ENCODE measurements at regions not wholly inside any gene's neighbourhood (a gene's known extent, or its start where the extent isn't known, plus 50 kb on each side); places are given as distances from the start of the nearest gene placed in this dataset.

DNA sequence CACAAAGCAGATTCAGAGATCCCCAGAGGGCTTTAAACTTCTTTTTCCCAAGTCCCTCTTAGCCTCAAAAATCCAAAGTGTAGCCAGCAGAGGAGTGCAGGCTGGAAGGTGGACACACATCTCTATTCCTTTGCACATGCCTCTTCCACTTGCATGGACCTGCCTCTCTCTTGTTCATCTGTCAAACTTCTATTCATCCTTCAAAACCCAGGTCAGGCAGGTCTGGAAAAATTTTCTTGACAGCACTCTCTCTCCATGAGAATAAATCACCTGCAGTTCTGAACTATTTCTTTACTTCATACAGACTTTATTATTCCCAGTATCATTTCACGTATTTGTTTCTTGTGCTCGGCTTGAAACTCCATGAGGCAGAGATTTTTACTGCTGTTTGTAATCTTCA lies 127.5 kb downstream of the SS18 start:
- no peak for DNase-seq (ENCODE audit: low spot score)

DNA sequence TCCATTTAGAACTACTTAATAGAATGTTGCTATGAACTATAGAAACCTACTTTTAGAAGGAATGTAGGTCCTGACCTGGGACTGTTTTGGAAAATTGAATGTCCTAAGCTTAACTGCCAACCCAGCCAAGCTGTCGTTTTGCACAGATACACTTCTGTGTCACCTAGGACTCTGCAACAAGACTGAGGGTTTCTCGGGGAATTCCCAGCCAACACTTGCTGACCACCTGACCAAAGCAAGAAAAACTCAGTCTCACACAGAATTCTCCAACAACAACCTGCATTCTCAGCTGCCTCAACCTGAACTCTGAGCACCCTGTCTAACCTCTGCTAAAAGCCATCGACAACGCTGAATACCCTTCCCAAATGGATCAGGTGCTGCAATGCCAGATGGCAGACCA lies 128.2 kb downstream of the SS18 start:
- no peak for DNase-seq (ENCODE audit: low spot score)

DNA sequence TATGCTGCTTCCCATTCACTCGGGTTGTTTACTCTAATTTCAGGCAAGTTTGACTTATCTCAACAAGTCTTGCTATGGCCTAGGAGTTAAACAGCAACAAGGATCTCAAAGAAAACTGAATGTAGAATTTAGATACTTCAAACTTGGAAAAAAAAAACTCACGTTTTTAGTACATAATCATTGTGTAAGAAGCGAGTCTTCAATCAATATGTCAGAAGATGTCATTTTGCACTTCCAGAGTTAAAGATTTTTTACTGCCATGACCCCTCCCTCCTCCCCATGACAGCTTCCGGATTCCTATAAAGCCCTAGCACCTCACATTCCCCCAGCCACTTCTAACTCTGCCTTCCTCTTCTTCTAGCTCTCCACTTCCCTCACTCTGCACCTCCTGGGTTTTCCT lies 133.4 kb downstream of the SS18 start:
- DNase-seq (ENCODE audit: low spot score), result no peak

DNA sequence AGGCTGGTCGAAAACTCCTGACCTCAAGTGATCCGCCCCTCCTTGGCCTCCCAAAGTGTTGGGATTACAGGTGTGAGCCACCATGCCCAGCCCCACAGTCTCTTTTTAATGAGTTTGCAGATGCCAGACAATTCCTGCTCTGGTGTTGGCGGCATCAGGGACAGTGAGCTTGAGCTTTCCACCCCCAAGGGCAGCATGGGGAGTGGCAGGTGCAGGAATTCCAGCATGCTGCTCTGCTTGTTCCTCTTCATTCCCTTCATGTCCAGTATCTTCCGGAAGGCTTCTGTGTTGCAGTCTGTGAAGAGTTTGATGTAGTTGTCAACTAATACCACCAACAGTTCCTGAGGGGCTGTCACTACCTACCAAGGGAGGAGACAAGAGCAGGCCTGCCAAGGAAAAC lies 137.3 kb downstream of the SS18 start:
- no peak for DNase-seq (ENCODE audit: low spot score)

DNA sequence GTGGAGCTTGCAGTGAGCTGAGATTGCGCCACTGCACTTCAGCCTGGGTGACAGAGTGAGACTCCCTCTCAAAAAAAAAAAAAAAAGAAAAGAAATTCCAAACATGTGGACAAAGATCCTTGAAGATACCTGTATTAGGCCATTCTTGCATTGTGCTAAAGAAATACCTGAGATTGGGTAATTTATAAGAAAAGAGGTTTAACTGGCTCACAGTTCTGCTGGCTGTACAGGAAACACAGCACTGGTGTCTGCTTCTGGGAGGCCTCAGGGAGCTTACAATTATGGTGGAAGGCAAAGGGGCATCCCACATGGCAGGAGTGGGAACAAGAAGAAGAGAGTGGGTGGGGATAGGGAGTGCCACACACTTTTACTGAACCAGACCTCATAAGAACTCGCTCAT lies 140.1 kb downstream of the SS18 start:
- DNase-seq (ENCODE audit: low spot score), result no peak

DNA sequence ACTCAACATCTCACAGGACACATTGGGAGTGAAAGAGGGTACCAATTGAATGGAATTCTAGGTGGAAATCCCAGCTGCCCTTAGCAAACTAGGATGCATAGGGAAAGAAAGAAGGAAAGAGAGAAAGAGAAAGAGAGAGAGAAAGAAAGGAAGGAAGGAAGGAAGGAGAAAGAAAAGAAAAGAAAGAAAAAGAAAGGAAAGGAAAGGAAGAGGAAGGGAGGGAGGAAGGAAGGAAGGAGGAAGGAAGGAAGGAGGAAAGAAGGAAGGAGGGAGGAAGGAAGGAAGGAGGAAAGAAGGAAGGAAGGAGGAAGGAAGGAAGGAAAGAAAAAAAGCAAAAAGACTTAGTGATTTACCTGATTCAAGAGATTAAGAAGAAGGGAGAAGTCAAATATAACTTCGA lies 143.9 kb downstream of the SS18 start:
- DNase-seq (ENCODE audit: low spot score), result no peak

DNA sequence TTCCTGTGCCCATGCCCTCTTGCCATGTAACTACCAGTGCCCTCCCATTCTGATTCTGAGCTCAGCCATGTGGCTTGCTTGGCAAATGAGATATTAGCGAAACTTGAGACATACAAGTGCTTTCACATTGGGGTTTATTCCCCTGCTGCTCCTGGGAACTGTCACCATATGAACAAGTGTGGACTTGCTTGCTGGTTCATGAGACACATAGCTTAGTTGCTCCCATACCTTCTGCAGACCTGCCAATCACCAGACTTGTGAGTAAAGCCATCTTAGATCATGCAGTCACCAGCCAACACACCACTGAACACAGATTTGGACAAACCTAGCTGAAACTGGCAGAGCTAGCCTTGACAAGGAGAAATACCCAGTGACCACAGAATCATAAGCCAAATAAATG lies 155.1 kb downstream of the SS18 start:
- DNase-seq (ENCODE audit: low spot score), result no peak

DNA sequence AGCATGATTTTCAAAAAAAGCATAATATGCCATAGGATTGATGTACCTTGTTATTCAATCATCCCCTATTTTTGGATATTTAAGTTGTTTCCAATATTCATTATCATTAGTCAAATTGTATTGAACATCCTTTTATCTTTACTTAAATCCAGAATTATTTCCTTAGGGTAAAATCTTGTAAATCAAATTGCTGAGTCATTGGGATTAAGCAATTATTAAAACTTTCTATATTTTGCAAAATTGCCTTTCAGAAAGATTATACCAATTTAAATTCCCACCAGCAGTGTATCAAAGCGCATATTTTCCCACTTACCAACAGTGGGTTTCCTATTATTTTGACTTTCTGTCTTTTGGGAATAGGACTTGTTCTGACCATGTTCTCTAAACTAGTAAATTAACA lies 159.3 kb downstream of the SS18 start:
- no peak for DNase-seq (ENCODE audit: low spot score)

DNA sequence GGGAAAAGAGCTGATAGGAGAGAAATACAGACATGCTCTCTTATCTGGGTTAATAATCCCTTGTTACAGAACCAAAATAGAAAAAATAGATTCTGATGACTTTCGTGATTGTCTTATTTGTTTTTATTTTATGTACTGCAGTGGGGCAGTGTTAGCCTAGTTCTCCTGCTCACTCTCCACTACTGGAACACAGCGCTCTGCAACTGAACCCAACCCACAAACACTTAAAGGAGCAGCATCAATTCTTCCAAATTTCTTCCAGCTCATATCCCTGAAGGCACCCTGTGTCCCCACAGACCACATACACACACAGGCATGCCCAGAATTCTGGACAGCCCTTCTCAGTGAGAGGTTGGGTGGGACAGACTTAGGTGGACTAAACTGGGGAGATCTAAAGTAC lies 160.6 kb downstream of the SS18 start:
- no peak for DNase-seq (ENCODE audit: low spot score)

DNA sequence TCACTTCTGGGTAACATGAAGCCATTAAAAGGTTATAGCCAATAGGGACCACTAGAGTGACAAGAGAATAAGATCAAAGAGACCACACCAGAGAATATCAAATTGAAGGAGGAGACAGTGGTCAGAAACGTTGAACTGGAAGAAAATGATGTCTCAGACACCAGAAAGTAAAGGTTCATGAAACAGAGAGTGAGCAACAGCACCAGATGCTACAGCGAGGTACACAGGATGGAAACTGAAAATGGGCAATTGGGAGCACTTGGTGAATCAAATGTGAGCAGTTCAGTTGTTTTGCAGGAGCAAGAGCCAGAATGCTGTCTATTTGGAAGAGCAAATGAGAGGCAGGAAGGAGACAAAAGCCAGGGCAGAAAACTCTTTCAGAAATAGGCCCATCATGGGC lies 162.6 kb downstream of the SS18 start:
- DNase-seq (ENCODE audit: low spot score), result no peak

DNA sequence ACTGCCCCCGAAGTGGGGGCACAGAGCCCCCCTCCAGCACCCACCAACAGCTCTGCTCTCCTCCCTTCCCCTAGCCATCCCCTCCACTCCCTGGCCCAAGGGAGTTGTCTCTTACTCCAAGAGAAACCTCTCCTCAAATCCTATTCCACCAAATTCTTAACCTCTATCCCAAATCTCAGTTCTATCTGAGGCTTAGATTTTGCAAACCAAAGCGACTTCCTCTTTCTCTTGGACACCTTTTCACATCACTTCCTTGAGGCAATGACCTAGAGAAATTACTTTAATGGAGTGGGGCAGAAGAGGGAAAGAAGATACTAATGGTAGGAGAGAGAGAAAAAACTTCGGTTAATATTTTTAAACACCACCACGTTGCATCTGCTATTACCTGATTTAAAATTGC lies 167.2 kb downstream of the SS18 start:
- no peak for DNase-seq (ENCODE audit: low spot score)

DNA sequence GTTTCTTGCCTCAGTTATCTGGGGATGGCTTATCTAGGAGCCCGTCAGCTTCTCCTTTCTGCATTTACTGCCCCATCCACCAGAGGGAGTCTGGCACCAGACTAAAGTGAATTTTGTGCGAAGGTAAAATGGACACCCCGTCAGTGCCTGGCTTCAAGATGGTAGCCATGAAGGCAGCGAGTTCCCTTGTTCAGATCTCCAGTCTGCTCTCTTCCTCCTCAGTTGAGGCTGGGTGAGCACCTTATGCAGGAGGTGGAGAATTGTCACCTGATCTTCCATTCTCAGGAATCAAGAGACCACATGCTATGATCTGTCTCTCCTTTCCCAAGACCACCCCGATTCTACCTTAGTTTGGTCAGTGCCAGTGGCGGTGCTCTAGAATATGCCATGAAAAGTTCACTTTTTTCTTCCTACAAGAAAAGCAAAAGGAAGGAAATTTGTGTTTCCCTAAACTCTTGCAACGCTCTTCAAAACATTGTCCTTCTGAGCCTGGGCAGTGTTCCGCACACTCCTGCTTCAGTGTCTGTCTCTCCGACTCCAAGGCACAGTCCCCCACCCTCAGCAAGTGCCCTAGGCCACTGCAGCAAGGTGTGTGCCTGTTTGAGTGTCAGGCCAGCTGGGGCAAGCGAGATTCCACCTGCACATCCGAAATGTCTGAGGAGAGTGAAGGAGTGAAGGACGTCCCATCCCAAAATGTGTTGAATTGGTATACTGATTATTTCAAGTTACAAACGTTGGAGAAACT lies 168.6 kb downstream of the SS18 start:
- peak; percentile 26 for DNase-seq (ENCODE audit: low spot score)

DNA sequence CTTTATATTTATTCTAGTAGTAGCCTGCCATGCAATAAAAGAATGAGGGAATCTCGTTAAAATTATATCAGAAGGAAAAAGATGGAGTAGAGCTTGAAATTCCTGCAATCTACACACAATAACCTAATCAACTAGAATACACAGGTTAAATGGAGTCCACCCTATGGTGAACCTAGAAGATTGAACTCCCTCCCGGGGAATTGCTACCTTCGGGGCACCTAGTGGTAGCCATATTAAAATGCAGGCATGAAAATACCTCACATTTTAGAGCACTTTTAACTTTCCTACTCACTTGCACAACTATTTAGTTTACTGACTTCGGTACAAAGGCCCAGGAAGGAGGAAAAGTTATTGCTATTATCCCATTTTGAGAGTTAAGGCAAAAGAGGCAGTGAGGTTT lies 174.5 kb downstream of the SS18 start:
- DNase-seq (ENCODE audit: low spot score), result no peak

DNA sequence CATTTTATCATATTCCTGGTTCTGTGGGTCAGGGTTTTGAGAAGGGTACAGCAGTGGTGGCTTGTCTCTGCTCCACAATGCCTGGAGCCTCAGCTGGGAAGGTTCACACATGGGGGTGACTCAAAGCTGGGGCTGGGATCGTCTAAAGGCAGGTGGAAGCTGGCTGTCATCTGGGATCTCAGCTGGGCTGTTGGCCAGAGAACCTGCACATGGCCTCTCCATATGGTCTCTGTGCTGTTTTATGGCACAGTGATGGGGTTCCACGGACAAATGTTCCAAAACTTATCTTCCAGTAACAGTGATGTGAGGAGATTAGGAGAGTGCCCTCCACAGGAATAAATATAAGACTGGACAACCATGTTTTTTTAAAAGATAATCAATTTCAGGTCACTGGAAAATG lies 191.4 kb downstream of the SS18 start:
- no peak for DNase-seq (ENCODE audit: low spot score)

DNA sequence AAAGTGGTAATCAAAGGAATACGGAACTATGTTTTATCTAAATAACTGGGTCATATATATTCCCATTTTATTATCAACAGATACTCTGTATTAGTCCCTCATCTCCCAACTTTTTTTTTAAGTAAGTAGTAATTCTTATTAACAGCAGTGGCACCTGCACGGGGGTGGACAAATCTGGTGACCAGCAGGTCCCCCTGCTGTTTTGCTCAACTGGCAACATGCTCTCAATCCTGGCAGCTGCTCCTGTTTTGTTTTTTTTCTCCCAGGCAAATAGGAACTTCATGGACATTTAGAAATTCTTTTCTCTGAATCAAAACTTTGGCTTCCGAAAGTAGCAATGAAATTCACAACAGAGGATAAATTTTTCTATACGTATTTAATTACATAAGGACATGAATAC lies 193.5 kb downstream of the SS18 start:
- no peak for DNase-seq (ENCODE audit: low spot score)

DNA sequence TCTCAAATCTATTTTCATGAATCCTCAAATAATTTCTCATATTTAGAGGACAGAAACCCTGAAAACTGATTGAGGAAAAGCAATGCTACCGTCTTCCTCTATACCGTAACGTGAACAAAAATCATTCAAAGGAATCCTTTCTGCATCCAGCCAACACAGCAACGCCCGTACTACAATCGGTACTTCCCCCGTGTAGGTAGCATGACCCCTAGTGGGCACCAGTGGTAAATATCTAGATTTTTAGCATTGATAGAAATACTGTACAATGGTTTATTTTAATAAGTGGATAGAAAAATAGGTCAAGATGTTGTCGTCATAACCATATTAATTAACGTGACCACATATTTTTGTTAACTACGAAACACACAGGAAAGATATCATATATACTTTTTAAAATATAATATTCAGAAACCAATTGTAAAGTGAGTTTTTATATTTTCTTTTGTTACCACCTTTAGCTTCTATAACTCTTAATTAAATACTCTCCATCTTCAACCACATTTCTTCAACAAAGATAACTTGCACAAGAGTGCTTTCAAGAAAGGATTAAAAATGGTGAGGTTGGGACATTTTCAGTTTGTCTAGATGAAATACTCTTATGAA lies 194.1 kb downstream of the SS18 start:
- DNase-seq (ENCODE audit: low spot score), result peak; percentile 50

DNA sequence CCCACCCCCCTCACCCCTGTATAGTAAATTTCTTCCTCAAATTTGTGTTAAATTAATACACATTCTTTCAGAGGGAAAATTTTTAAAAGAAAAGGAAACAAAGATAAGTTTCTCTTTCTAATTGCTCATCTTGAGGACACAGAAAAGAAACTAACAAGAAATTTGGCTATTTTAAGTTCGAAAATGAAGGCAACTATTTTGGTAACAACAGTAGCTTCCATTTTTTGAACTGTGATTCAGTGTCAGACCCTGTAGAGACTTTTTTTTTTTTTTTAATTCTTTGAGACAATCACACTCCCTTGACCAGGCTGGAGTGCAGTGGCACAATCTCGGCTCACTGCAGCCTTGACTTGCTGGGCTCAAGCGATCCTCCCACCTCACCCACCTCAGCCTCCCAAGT lies 194.9 kb downstream of the SS18 start:
- no peak for DNase-seq (ENCODE audit: low spot score)

DNA sequence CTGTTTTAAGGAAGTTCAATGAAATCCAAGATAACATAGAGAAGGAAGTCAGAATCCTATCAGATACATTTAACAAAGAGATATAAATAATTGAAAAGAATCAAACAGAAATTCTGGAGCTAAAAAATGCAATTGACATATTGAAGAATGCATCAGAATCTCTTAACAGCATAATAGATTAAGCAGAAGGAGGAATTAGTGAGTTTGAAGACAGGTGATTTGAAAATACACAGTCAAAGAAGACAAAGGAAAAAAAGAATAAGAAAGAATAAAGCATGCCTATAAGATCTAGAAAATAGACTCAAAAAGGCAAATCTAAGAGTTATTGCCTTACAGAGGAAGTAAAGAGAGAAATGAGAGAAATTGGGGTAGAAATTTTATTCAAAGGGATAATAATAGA lies 204.1 kb downstream of the SS18 start:
- DNase-seq (ENCODE audit: low spot score), result no peak

DNA sequence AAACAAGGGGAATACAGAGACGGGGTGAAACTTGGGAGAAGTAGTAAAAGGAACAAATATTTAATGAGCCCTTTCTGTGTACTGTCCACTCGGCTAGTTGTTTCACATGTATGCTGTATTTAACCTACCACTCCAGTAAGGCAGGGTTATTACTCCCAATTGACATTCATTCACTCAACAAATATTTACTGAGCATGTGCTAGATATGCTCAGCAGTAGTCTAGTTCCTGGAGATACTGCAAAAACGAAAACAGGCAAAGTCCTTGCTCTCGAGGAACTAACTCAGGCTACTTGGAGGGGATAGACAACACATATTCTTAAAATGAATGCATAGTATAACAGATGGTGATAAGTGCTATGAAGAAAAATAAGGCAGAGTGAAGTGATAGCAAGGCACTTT lies 207.3 kb downstream of the SS18 start:
- DNase-seq (ENCODE audit: low spot score), result no peak

DNA sequence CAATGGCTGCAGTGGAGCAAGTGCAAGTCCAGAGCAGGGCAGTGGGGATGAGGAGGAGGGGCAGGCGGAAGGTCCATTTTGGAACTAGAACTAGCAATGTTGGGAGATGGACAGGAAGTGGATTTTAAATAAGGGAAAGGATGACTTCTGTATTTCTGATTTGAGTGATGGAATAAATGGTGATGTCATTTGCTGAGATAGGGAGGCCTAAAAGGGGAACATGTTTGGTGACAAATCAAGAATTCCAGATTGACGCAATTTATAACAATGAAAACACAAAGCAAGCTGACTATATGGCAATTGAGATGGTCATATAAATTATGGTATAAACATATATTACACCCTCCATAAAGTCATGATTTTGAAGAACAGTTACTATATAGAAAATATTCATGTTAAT lies 209.3 kb downstream of the SS18 start:
- DNase-seq (ENCODE audit: low spot score), result no peak

DNA sequence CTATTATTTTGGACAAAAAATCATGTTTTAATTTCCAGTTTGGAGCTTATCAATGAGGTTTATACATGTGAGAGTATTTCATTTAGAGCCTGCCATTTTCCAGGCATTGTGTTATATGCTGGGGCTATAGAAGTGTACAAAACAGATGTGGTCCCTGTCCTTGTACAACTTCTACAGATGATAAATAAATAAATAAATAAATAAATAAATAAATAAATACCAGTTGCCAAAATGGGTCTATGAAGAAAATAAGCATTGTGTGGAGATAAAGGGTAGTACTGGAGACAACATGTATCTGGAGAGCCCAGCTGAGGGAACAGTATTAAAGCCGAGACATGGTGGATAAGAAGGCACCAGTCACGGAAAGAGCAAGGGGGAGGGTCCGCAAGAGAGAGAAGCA lies 210.0 kb downstream of the SS18 start:
- no peak for DNase-seq (ENCODE audit: low spot score)

DNA sequence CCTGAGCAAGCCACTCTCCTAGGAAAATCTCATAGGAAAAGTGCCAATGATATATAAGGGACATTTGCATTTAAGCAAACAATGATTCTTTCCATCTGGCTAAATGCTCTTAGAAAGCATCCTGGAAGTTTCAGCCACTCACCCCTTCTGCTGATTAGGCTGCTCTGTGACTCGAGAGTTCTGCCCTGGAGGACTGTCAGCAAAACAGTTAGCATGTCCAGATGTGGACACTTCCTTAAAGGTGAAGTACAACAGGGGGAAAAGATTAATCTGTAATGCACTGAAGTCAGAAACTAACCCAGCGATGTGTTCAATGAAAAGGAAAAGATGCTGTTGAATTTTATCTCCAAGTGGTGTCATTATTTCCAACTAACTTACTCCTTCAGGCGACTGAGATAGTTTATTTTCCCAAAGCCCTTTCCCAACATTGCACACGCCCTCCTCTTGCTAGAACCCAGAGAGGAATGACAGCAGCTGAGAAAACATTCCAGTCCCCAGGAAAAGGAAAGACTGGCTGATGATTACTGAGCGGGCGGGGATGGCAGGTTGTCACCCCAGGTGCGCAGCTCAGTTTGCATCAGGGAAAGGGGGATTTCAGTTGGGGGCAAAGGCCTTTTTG lies 214.0 kb downstream of the SS18 start:
- DNase-seq (ENCODE audit: low spot score), result no peak

DNA sequence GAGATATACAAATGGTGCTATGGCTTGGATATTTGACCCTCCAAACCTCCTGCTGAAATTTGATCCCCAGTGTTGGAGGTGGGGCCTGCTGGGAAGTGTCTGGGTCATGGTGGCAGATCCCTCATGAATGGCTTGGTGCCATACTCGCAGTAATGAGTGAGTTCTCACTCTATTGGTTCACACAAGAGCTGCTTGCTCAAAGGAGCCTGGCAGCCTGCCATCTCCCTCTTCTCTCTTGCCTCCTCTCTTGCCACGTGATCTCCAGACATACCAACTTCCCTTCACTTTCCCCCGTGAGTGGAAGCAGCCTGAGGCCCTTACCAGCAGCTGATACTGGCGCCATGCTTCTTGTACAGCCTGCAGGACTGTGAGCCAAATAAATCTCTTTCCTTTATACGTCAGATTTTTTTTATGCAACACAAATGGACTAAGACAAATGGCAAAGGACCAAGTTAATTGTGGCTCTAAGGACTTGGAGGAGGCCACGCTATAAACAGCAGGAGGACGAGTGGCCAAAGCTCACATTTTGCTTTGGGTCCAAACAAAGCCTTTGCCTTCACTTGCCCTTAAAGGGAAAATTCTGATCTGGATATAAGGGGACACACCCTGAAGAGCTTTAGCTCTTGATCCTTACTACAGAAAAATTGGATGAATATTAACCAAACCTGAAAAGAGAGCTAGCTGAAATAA lies 214.7 kb downstream of the SS18 start:
- no peak for DNase-seq (ENCODE audit: low spot score)
